Activated CD4-positive, CD25-positive, alpha-beta regulatory T cell treated with anti-CD3 and anti-CD28 coated beads, Interleukin-2, amount 50 U/mL, for 72 hours (primary cell): ENCODE measurements at regions not wholly inside any gene's neighbourhood (a gene's known extent, or its start where the extent isn't known, plus 50 kb on each side); places are given as distances from the start of the nearest gene placed in this dataset.
A peak's percentile ranks its signal among the peaks of the same experiment; 100 is the strongest.

Experiments used
- DNase-seq: peaks from one replicate; pipeline ENCODE4 v3.0.0; 2021

- DNase-seq = no peak
Measured at GRCh38 chr17:36661047-36661666, 59.8 kb downstream of the MRM1 start.

- no peak for DNase-seq
Measured at GRCh38 chr17:36661688-36662087, 60.3 kb downstream of the MRM1 start.

- no peak for DNase-seq
Measured at GRCh38 chr17:36665417-36665816, 64.0 kb downstream of the MRM1 start.

- no peak for DNase-seq
Measured at GRCh38 chr17:36667922-36668321, 66.5 kb downstream of the MRM1 start.

- no peak for DNase-seq
Measured at GRCh38 chr17:36668824-36669223, 67.4 kb downstream of the MRM1 start.

GRCh38 chr17:36671144-36671543 is 69.8 kb downstream of the MRM1 start:
- no peak for DNase-seq

GRCh38 chr17:36672403-36672918 is 71.1 kb downstream of the MRM1 start:
- no peak for DNase-seq

GRCh38 chr17:36673068-36673467 is 71.7 kb downstream of the MRM1 start:
- DNase-seq = no peak

GRCh38 chr17:36673637-36674277 is 72.4 kb downstream of the MRM1 start:
- DNase-seq = no peak

GRCh38 chr17:36674278-36674650 is 72.9 kb downstream of the MRM1 start:
- DNase-seq = peak; percentile 35

- DNase-seq = no peak
Measured at GRCh38 chr17:36675250-36675649, 73.9 kb downstream of the MRM1 start.

GRCh38 chr17:36675786-36676185 is 74.4 kb downstream of the MRM1 start:
- no peak for DNase-seq

GRCh38 chr17:36679815-36680467 is 78.6 kb downstream of the MRM1 start:
- no peak for DNase-seq

GRCh38 chr17:36680701-36681202 is 79.4 kb downstream of the MRM1 start:
- no peak for DNase-seq

- DNase-seq = no peak
Measured at GRCh38 chr17:36682773-36683172, 81.4 kb downstream of the MRM1 start.

- DNase-seq = no peak
Measured at GRCh38 chr17:36683387-36683786, 82.0 kb downstream of the MRM1 start.

- DNase-seq = no peak
Measured at GRCh38 chr17:36684134-36684533, 82.8 kb downstream of the MRM1 start.

GRCh38 chr17:36686123-36686669 is 84.8 kb downstream of the MRM1 start:
- DNase-seq = no peak

GRCh38 chr17:36687736-36688135 is 86.4 kb downstream of the MRM1 start:
- DNase-seq = no peak

- DNase-seq = no peak
Measured at GRCh38 chr17:36689089-36689667, 87.8 kb downstream of the MRM1 start.

- DNase-seq = no peak
Measured at GRCh38 chr17:36690190-36690589, 88.8 kb downstream of the MRM1 start.

- DNase-seq = no peak
Measured at GRCh38 chr17:36691606-36692005, 90.2 kb downstream of the MRM1 start.

GRCh38 chr17:36695082-36695481 is 93.7 kb downstream of the MRM1 start:
- DNase-seq = no peak
